CD14-positive monocyte (primary cell): ENCODE measurements at regions not wholly inside any gene's neighbourhood (a gene's known extent, or its start where the extent isn't known, plus 50 kb on each side); places are given as distances from the start of the nearest gene placed in this dataset.

Source experiments
- DNase-seq, 3 donors: peaks; one replicate each; pipeline ENCODE4 v3.0.0-alpha.2; 2011 to 2022
- H2AFZ ChIP-seq: 2 replicates; pipeline ENCODE4 v1.6.0; 2012; ENCODE audit warnings: mild to moderate bottlenecking, low read depth, low read length, inconsistent platforms; ENCODE audit not compliant: insufficient read depth, poor library complexity, severe bottlenecking
- H3K27ac ChIP-seq, 2 donors: 1 replicate in 1 of 2; 2 replicates in 1 of 2; pipeline ENCODE4 v1.5.1; 2012 to 2013; ENCODE audit warnings: low read length in 2 of 2, control low read depth in 1 of 2, inconsistent platforms in 1 of 2, low read depth in 1 of 2, mild to moderate bottlenecking in 1 of 2
- H3K27me3 ChIP-seq, 2 donors: one replicate each; pipeline versions ENCODE4 v1.6.0 to v1.6.1; 2011 to 2013; ENCODE audit warnings: low read length in 2 of 2; ENCODE audit not compliant: control insufficient read depth in 2 of 2, insufficient read depth in 2 of 2
- H3K36me3 ChIP-seq, 2 donors: replicated peaks in 1 of 2; 1 replicate in 1 of 2; 2 replicates in 1 of 2; pipeline versions ENCODE4 v1.5.1 to v1.6.1; 2012 to 2013; ENCODE audit warnings: low read length in 2 of 2, control low read depth in 1 of 2, inconsistent platforms in 1 of 2, mild to moderate bottlenecking in 1 of 2; ENCODE audit not compliant: insufficient read depth in 2 of 2, control insufficient read depth in 1 of 2
- H3K4me1 ChIP-seq, 2 donors: 1 replicate in 1 of 2; 2 replicates in 1 of 2; pipeline versions ENCODE4 v1.5.1 to v1.6.1; 2012 to 2013; ENCODE audit warnings: low read length in 2 of 2, control low read depth in 1 of 2, inconsistent platforms in 1 of 2, mild to moderate bottlenecking in 1 of 2, moderate library complexity in 1 of 2; ENCODE audit not compliant: insufficient read depth in 2 of 2, control insufficient read depth in 1 of 2
- H3K4me2 ChIP-seq: replicated peaks from 2 replicates; pipeline ENCODE3; 2012; ENCODE audit warnings: low read length, moderate library complexity, mild to moderate bottlenecking; ENCODE audit not compliant: poor library complexity, severe bottlenecking; ENCODE audit errors: extremely low read depth
- H3K4me3 ChIP-seq, 3 experiments: fragments of 200-600 bp in 1 of 3; sonication (generic) in 1 of 3; replicated peaks in 1 of 3; 1 replicate in 2 of 3; 2 replicates in 1 of 3; pipeline ENCODE4 v1.5.1; 2011 to 2013; ENCODE audit warnings: low read length in 3 of 3, mild to moderate bottlenecking in 3 of 3, control low read depth in 2 of 3, low read depth in 2 of 3, inconsistent platforms in 1 of 3, moderate library complexity in 1 of 3
- H3K79me2 ChIP-seq: 2 replicates; pipeline ENCODE4 v1.6.0; 2012; ENCODE audit warnings: mild to moderate bottlenecking, control low read depth, inconsistent platforms, low read length, moderate library complexity; ENCODE audit not compliant: insufficient read depth
- H3K9ac ChIP-seq: 2 replicates; pipeline ENCODE4 v1.6.0; 2017; ENCODE audit warnings: low read length, mild to moderate bottlenecking; ENCODE audit not compliant: insufficient read depth, poor library complexity, severe bottlenecking
- H3K9me3 ChIP-seq, 2 donors: replicated peaks in 1 of 2; 1 replicate in 1 of 2; 2 replicates in 1 of 2; pipeline versions ENCODE4 v1.5.1 to v1.6.1; 2012 to 2013; ENCODE audit warnings: low read length in 2 of 2, control low read depth in 1 of 2; ENCODE audit not compliant: control insufficient read depth in 1 of 2, insufficient read depth in 1 of 2
- H4K20me1 ChIP-seq: 2 replicates; pipeline ENCODE4 v1.6.0; 2012; ENCODE audit warnings: mild to moderate bottlenecking, low read length, control low read depth, moderate library complexity; ENCODE audit not compliant: insufficient read depth
- H3K27ac Mint-ChIP-seq, 7 donors: one replicate each; pipeline ENCODE4 v1.8.0; 2020; ENCODE audit warnings: mild to moderate bottlenecking in 7 of 7, mixed read lengths in 7 of 7, moderate library complexity in 6 of 7, inconsistent platforms in 2 of 7
- H3K27me3 Mint-ChIP-seq, 3 donors: one replicate each; pipeline ENCODE4 v1.8.0; 2021 to 2022; ENCODE audit warnings: low read depth in 3 of 3, mild to moderate bottlenecking in 3 of 3, mixed read lengths in 3 of 3, moderate library complexity in 3 of 3, inconsistent platforms in 1 of 3
- H3K36me3 Mint-ChIP-seq, 2 donors: one replicate each; pipeline ENCODE4 v1.8.0; 2020; ENCODE audit warnings: mixed read lengths in 2 of 2, inconsistent platforms in 1 of 2, mild to moderate bottlenecking in 1 of 2
- H3K4me1 Mint-ChIP-seq: one replicate; pipeline ENCODE4 v1.8.0; 2020; ENCODE audit warnings: mild to moderate bottlenecking, mixed read lengths
- H3K4me3 Mint-ChIP-seq, 2 donors: one replicate each; pipeline ENCODE4 v1.8.0; 2020; ENCODE audit warnings: mild to moderate bottlenecking in 2 of 2, mixed read lengths in 2 of 2, moderate library complexity in 1 of 2
- H3K9me3 Mint-ChIP-seq, 7 donors: one replicate each; pipeline ENCODE4 v1.8.0; 2020 to 2022; ENCODE audit warnings: mixed read lengths in 7 of 7, mild to moderate bottlenecking in 6 of 7, moderate library complexity in 6 of 7, inconsistent platforms in 2 of 7
- CTCF ChIP-seq: fragments of 200-600 bp; IDR thresholded peaks from one replicate; pipeline ENCODE4 v1.8.0; 2022; ENCODE audit warnings: antibody characterized with exemption, mild to moderate bottlenecking
- WGBS: methylation state at CpG from one replicate; pipeline ENCODE4 v1.1.5; 2013; ENCODE audit warnings: missing lambda C conversion rate; ENCODE audit not compliant: insufficient coverage; 5-methylcytosine and 5-hydroxymethylcytosine counted together
- intact Hi-C, 2 donors: fragments of 100-400 bp; cut with micrococcal nuclease; formaldehyde crosslinking; loops; one replicate each; pipeline versions ENCODE4 v1.15.0 to v1.15.1; 2023

GRCh38 chr3:117523418-117523817 lies 813.8 kb downstream of the TUSC7 start:
- H3K4me2 ChIP-seq = no peak overlapping the region
- no peaks in the 10 kb centered on the region for H4K20me1 ChIP-seq
- WGBS = 92% methylated on average over 2 of the region's 5 CpGs
- no peak overlapping the region for H2AFZ ChIP-seq
- no peaks in the 10 kb centered on the region for H3K79me2 ChIP-seq
- no peak overlapping the region for H3K9ac ChIP-seq
- no peak overlapping the region for H3K4me3 ChIP-seq
- no peak overlapping the region for H3K4me3 Mint-ChIP-seq
- no peak for DNase-seq
- H3K4me1 Mint-ChIP-seq = peaks cover 2% of the 10 kb centered on the region
- no peaks in the 10 kb centered on the region for H3K36me3 Mint-ChIP-seq
- H3K27ac Mint-ChIP-seq = no peak overlapping the region
- no peaks in the 10 kb centered on the region for H3K4me1 ChIP-seq
- H3K27me3 Mint-ChIP-seq = peaks cover 0 to 2% (median 2%) of the 10 kb centered on the region in 3 donors
- H3K9me3 ChIP-seq = no peaks in the 10 kb centered on the region
- peaks cover 0 to 2% of the 10 kb centered on the region in 2 donors for H3K27me3 ChIP-seq
- intact Hi-C loops = no loop called here
- no peaks in the 10 kb centered on the region for H3K9me3 Mint-ChIP-seq
- H3K36me3 ChIP-seq = no peaks in the 10 kb centered on the region
- TF ChIP-seq CTCF = no peak
- no peak overlapping the region for H3K27ac ChIP-seq

DNA sequence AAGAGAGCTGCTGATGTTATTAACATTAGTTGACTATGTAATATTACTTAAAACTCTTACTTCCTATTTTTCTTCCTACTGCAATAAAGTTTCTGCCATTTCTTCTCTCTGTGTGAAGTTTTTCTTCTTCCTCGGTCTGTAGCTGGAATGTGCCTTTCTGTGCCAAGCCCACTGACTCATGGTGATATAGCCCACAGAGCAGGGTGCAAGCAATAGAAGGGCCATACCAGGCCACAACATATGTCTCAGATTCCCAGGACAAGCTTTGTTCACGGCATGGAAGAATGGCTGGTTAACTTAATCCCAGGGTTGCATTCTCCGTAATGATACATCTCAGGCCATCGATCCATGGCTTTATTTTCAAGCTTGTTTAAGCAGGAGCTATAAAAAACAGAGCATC lies 815.3 kb downstream of the TUSC7 start:
- H3K9me3 ChIP-seq = no peaks in the 10 kb centered on the region
- H3K36me3 ChIP-seq = no peaks in the 10 kb centered on the region
- intact Hi-C loops = loop anchor here (5.0 kb wide), 2 partner anchors 508 to 753 kb away; no protein-coding TSS in a partner anchor
- no peak overlapping the region for H3K4me2 ChIP-seq
- WGBS = 50% methylated on average over 2 of the region's 4 CpGs
- Mint-ChIP-seq H3K4me1 (no peaks in the 10 kb centered on the region), H3K4me3 (no peak overlapping the region), H3K27ac (peak overlapping the region in 1 of 7 donors; percentile 41), H3K36me3 (no peaks in the 10 kb centered on the region), H3K27me3 (peaks cover 0 to 2% (median 2%) of the 10 kb centered on the region in 3 donors), H3K9me3 (no peaks in the 10 kb centered on the region)
- no peaks in the 10 kb centered on the region for H3K79me2 ChIP-seq
- H3K27ac ChIP-seq = no peak overlapping the region
- peaks cover 0 to 6% of the 10 kb centered on the region in 2 donors for H3K27me3 ChIP-seq
- no peaks in the 10 kb centered on the region for H4K20me1 ChIP-seq
- no peak overlapping the region for H3K9ac ChIP-seq
- no peaks in the 10 kb centered on the region for H3K4me1 ChIP-seq
- no peak overlapping the region for H3K4me3 ChIP-seq
- no peak for TF ChIP-seq CTCF
- no peak overlapping the region for H2AFZ ChIP-seq
- no peak for DNase-seq
